ENCODE measurements at regions not wholly inside any gene's neighbourhood (a gene's known extent, or its start where the extent isn't known, plus 50 kb on each side); places are given as distances from the start of the nearest gene placed in this dataset.

- no peak for TF ChIP-seq ZNF274 (IDR thresholded peaks at IDR 0.05; ENCODE audit: low read depth, low read length)
- no peak for TF ChIP-seq SUZ12 (IDR thresholded peaks at IDR 0.05; ENCODE audit: extremely low read depth, insufficient read depth, insufficient read length)
- TF ChIP-seq YY1 (IDR thresholded peaks at IDR 0.05; ENCODE audit: insufficient read depth, insufficient read length): no peak
Measured at GRCh38 chr2:6168485-6168884, 476.3 kb downstream of the SOX11 start.

Data from NT2/D1 (cell line).